HepG2 (cell line): ENCODE measurements at regions not wholly inside any gene's neighbourhood (a gene's known extent, or its start where the extent isn't known, plus 50 kb on each side); places are given as distances from the start of the nearest gene placed in this dataset.

ENCODE experiments used
- ATAC-seq: fragments of 200-7000 bp; cut with Tn5 transposase; 3 replicates; pipeline ENCODE4 v1.9.1; 2020; ENCODE audit warnings: mild to moderate bottlenecking, moderate library complexity
- BruUV-seq: library from RNA; stranded (reverse); fragments of 400-500 nt; replicated peaks from 2 replicates; lab custom pipeline; 2021; lab: Mats Ljungman, UMichigan
- CTCF ChIA-PET: fragments of 300-600 bp; formaldehyde crosslinking; extraction: SDS; loops from one replicate; lab custom pipeline; 2021; ENCODE audit warnings: low total read pairs, inconsistent platforms, low intra/inter-chr PET ratio; lab: Yijun Ruan, JAX
- POLR2A ChIA-PET: fragments of 350-600 bp; sonication (Branson Sonifier 250); formaldehyde crosslinking; loops from one replicate; lab custom pipeline; 2020; ENCODE audit warnings: antibody characterized with exemption, inconsistent platforms; lab: Yijun Ruan, JAX
- DNase-seq: peaks from one replicate; pipeline ENCODE4 v3.0.0-alpha.2; 2015; ENCODE audit warnings: low spot score
- FAIRE-seq: peaks from 3 replicates; lab custom pipeline; 2011; peaks lifted over from hg19 to GRCh38; lab: Jason Lieb, UNC
- H2AFZ ChIP-seq: one replicate; pipeline ENCODE4 v1.6.1; 2011; ENCODE audit warnings: low read length, inconsistent platforms
- H3K27ac ChIP-seq: fragments of 300-600 bp; 3 replicates; pipeline ENCODE4 v1.8.0; 2011; ENCODE audit warnings: mixed run types, mild to moderate bottlenecking, mixed read lengths, low read length, inconsistent platforms; ENCODE audit not compliant: insufficient read depth; ENCODE audit errors: extremely low read length
- H3K27me3 ChIP-seq, 2 experiments: fragments of 200-600 bp in 1 of 2; 2 replicates in 1 of 2; 3 replicates in 1 of 2; pipeline versions ENCODE4 v1.6.0 to v1.8.0; 2011; ENCODE audit warnings: low read length in 2 of 2, mild to moderate bottlenecking in 2 of 2, moderate library complexity in 2 of 2, inconsistent platforms in 1 of 2; ENCODE audit not compliant: insufficient read depth in 2 of 2, control insufficient read depth in 1 of 2
- H3K36me3 ChIP-seq, 2 experiments: fragments of 200-600 bp in 1 of 2; replicated peaks in 1 of 2; 2 replicates in 1 of 2; 3 replicates in 1 of 2; pipeline versions ENCODE4 v1.5.1 to v1.8.0; 2011; ENCODE audit warnings: low read length in 2 of 2, inconsistent platforms in 1 of 2; ENCODE audit not compliant: insufficient read depth in 2 of 2, control insufficient read depth in 1 of 2
- H3K4me1 ChIP-seq: 2 replicates; pipeline ENCODE4 v1.5.1; 2012; ENCODE audit warnings: low read length, inconsistent platforms; ENCODE audit not compliant: insufficient read depth
- H3K4me2 ChIP-seq: 2 replicates; pipeline ENCODE4 v1.6.0; 2011; ENCODE audit warnings: low read depth, low read length, inconsistent platforms
- H3K4me3 ChIP-seq, 3 experiments: fragments of 200-600 bp in 1 of 3; sonication (generic), shearing (Covaris generic) in 1 of 3; replicated peaks in 1 of 3; 2 replicates each; pipeline ENCODE4 v1.5.1; 2011 to 2016; ENCODE audit warnings: low read length in 3 of 3, inconsistent platforms in 2 of 3, low read depth in 2 of 3, mild to moderate bottlenecking in 2 of 3, control low read depth in 1 of 3, mixed read lengths in 1 of 3; ENCODE audit not compliant: insufficient read depth in 1 of 3
- H3K79me2 ChIP-seq: one replicate; pipeline ENCODE4 v1.6.1; 2011; ENCODE audit warnings: low read length, inconsistent platforms; ENCODE audit not compliant: insufficient read depth
- H3K9ac ChIP-seq: 2 replicates; pipeline ENCODE4 v1.6.0; 2011; ENCODE audit warnings: mild to moderate bottlenecking, low read depth, low read length, inconsistent platforms; ENCODE audit not compliant: insufficient read depth
- H3K9me3 ChIP-seq: 2 replicates; pipeline ENCODE4 v1.5.1; 2012; ENCODE audit warnings: mild to moderate bottlenecking, low read length
- H4K20me1 ChIP-seq: 2 replicates; pipeline ENCODE4 v1.6.0; 2011; ENCODE audit warnings: inconsistent platforms, mild to moderate bottlenecking, low read length, moderate library complexity; ENCODE audit not compliant: insufficient read depth
- AKAP8 ChIP-seq: sonication (generic); formaldehyde crosslinking; IDR thresholded peaks from 2 replicates; pipeline ENCODE4 v1.5.1; 2020; ENCODE audit warnings: mild to moderate bottlenecking, missing genetic modification reagents
- BCLAF1 ChIP-seq: fragments of 450-650 bp; IDR thresholded peaks from 2 replicates; pipeline ENCODE4 v1.6.1; 2017; ENCODE audit warnings: mild to moderate bottlenecking
- CBX2 ChIP-seq, 2 experiments: fragments of 200-600 bp in 1 of 2; sonication (generic); formaldehyde crosslinking in 1 of 2; IDR thresholded peaks; 2 replicates each; pipeline versions ENCODE4 v1.7.0 to v1.8.1; 2018 to 2022; ENCODE audit warnings: low read depth in 2 of 2, low read length in 1 of 2, mild to moderate bottlenecking in 1 of 2, missing genetic modification reagents in 1 of 2
- HNRNPLL ChIP-seq: fragments of 200-400 bp; formaldehyde crosslinking; IDR thresholded peaks from 2 replicates; pipeline ENCODE4 v1.6.1; 2017; ENCODE audit warnings: mild to moderate bottlenecking, low read depth, low read length; ENCODE audit not compliant: poor library complexity, severe bottlenecking
- KDM5A ChIP-seq: fragments of 200-600 bp; sonication (generic); IDR thresholded peaks from 2 replicates; pipeline ENCODE4 v1.7.0; 2018; ENCODE audit warnings: antibody characterized with exemption, mild to moderate bottlenecking, low read length, borderline replicate concordance
- MBNL3 ChIP-seq: fragments of 250-450 bp; sonication (Bioruptor Pico); conservative IDR thresholded peaks from 2 replicates; pipeline ENCODE4 v1.8.0; 2022; ENCODE audit warnings: mild to moderate bottlenecking, inconsistent platforms
- TCF7 ChIP-seq: sonication (generic); IDR thresholded peaks from 2 replicates; pipeline ENCODE4 v1.6.1; 2016; ENCODE audit warnings: antibody characterized with exemption, low read depth
- TOPORS ChIP-seq: sonication (generic); formaldehyde crosslinking; IDR thresholded peaks from 2 replicates; pipeline ENCODE4 v1.8.0; 2023; ENCODE audit warnings: mild to moderate bottlenecking, missing genetic modification reagents
- ZKSCAN8 ChIP-seq: IDR thresholded peaks from 2 replicates; pipeline ENCODE4 v1.6.1; 2016; ENCODE audit warnings: borderline replicate concordance, missing genetic modification reagents, missing compliant biosample characterization
- ZNF251 ChIP-seq: sonication (generic); formaldehyde crosslinking; IDR thresholded peaks from 2 replicates; pipeline ENCODE4 v1.9.0; 2021; ENCODE audit warnings: mild to moderate bottlenecking, missing genetic modification reagents
- ZNF629 ChIP-seq: sonication (generic); formaldehyde crosslinking; conservative IDR thresholded peaks from 2 replicates; pipeline ENCODE4 v1.5.0; 2020; ENCODE audit warnings: missing genetic modification reagents
- ZNF672 ChIP-seq: sonication (generic); formaldehyde crosslinking; IDR thresholded peaks from 2 replicates; pipeline ENCODE4 v1.8.1; 2022; ENCODE audit warnings: missing genetic modification reagents
- ZNF891 ChIP-seq: sonication (generic); formaldehyde crosslinking; IDR thresholded peaks from 2 replicates; pipeline ENCODE4 v1.5.0; 2020; ENCODE audit warnings: mild to moderate bottlenecking, missing genetic modification reagents
- WGBS: methylation state at CpG from one replicate; pipeline ENCODE4 v1.1.6; 2017; ENCODE audit warnings: low lambda C conversion rate; 5-methylcytosine and 5-hydroxymethylcytosine counted together
- in situ Hi-C: cut with HindIII; loops from 2 replicates; pipeline ENCODE4 v1.10.0; 2017; ENCODE audit warnings: low pct_unique_long_range_greater_than_20kb; ENCODE audit not compliant: extremely low pct_ligation_motif_present
- intact Hi-C: fragments of 100-400 bp; cut with micrococcal nuclease; formaldehyde crosslinking; loops from one replicate; pipeline ENCODE4 v1.10.0; 2022; ENCODE audit not compliant: unreplicated experiment
- TF ChIP-seq, protein P1 (sequence below): fragments of 450-650 bp; IDR thresholded peaks from 2 replicates; pipeline ENCODE4 v1.6.1; 2016

- TF ChIP-seq, protein P1, sequence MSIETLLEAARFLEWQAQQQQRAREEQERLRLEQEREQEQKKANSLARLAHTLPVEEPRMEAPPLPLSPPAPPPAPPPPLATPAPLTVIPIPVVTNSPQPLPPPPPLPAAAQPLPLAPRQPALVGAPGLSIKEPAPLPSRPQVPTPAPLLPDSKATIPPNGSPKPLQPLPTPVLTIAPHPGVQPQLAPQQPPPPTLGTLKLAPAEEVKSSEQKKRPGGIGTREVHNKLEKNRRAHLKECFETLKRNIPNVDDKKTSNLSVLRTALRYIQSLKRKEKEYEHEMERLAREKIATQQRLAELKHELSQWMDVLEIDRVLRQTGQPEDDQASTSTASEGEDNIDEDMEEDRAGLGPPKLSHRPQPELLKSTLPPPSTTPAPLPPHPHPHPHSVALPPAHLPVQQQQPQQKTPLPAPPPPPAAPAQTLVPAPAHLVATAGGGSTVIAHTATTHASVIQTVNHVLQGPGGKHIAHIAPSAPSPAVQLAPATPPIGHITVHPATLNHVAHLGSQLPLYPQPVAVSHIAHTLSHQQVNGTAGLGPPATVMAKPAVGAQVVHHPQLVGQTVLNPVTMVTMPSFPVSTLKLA = no peak
- TF ChIP-seq ZNF251 (CRISPR knock-in tag) = no peak
- TF ChIP-seq, all 625 proteins: peak for 0
These were observed 72.0 kb upstream of the BACH2 start (continued) for GRCh38 chr6:90368601-90369000.

DNA sequence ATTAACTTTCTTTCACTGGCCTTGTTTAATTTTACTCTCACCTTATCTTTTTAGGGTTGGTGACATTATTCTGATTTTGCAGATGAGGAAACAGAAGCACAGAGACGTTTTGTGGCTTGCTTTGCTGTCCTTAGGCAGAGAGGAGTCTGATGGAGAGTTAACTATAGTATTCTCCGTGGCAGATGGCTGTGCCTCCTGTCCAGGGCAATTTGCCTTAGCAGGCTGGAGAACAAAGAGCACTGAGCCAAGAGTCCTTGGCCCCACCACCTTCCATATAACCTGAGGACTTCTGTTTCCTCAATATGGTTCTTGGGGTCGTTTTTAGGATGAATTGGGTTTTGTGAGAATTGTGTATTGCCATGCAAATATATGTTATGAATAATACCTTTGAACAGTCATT is 71.4 kb upstream of the BACH2 start:
- Histone ChIP-seq H3K27ac (no peak overlapping the region), H3K9ac (no peak overlapping the region), H4K20me1 (no peaks in the 10 kb centered on the region), H3K27me3 (no peaks in the 10 kb centered on the region; a peak in 1 of 5 replicates), H3K4me1 (no peaks in the 10 kb centered on the region), H3K36me3 (no peaks in the 10 kb centered on the region), H3K9me3 (no peaks in the 10 kb centered on the region), H3K4me2 (no peak overlapping the region), H2AFZ (no peak overlapping the region), H3K4me3 (no peak overlapping the region)
- no peak for ATAC-seq
- POLR2A ChIA-PET = no interaction called here
- in situ Hi-C loops = no loop called here
- WGBS = 0% methylated on average over 3 of the region's 3 CpGs
- TF ChIP-seq ZKSCAN8 (CRISPR knock-in tag) = no peak
- no peak for TF ChIP-seq MBNL3 (CRISPR knock-in tag)
- no peak for TF ChIP-seq ZNF629 (CRISPR knock-in tag)
- no peak for TF ChIP-seq HNRNPLL
- TF ChIP-seq TOPORS (CRISPR knock-in tag) = no peak
- no peak for TF ChIP-seq KDM5A
- no peak for TF ChIP-seq AKAP8 (CRISPR knock-in tag)
- no peak for TF ChIP-seq CBX2 (IDR thresholded peaks at IDR 0.05; ENCODE audit: low read depth, low read length)
- TF ChIP-seq CBX2 (CRISPR knock-in tag; IDR thresholded peaks at IDR 0.05; ENCODE audit: low read depth) = no peak
- no peak for TF ChIP-seq BCLAF1
- no peak for TF ChIP-seq ZNF891
- no peak for TF ChIP-seq TCF7
- TF ChIP-seq ZNF672 (CRISPR knock-in tag) = no peak
- TF ChIP-seq, all 625 proteins: peak for 0
- no peak for DNase-seq
- BruUV-seq = no TSS peak
- intact Hi-C loops = no loop called here
- FAIRE-seq = no peak
- H3K79me2 ChIP-seq = no peaks in the 10 kb centered on the region
- CTCF ChIA-PET = no interaction called here
